ENCODE measurements at regions not wholly inside any gene's neighbourhood (a gene's known extent, or its start where the extent isn't known, plus 50 kb on each side); places are given as distances from the start of the nearest gene placed in this dataset.
"Not testable (repeated sequence)": the region's sequence is repeated elsewhere in the genome, so short reads cannot be mapped to it uniquely, and the experiment has no call there.

DNA sequence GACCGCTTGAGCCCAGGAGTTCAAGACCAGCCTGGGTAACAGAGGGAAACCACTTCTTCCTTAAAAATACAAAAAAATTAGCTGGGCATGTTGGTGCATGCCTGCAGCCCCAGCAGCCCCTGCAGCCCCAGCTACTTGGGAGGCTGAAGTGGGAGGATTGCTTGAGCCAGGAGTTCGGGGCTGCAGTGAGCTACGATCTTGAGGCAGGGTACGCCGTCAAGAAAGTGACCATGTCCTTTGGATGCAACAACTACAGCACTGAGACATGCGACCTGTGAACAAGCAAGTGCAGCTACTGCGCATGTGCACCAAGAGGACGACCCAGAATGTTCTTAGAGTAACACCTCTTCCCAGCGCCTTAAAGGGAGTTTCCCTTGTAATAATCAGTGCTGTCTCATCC is 66.6 kb upstream of the ZNF479 start:
- H3K4me3 Mint-ChIP-seq, result no peak overlapping the region
- no peak overlapping the region for H3K27ac Mint-ChIP-seq
- H3K27me3 Mint-ChIP-seq (ENCODE audit: low read depth), result no peaks in the 10 kb centered on the region
- DNase-seq (no peak), ATAC-seq (replicated peaks in 1 of 2) (no peak)
- no peaks in the 10 kb centered on the region for H3K4me1 Mint-ChIP-seq (ENCODE audit: low read depth)
- peaks cover 0 to 2% of the 10 kb centered on the region in 2 donors for H3K9me3 Mint-ChIP-seq
- H3K36me3 Mint-ChIP-seq (ENCODE audit: insufficient read depth in 2 of 2), result no peaks in the 10 kb centered on the region

DNA sequence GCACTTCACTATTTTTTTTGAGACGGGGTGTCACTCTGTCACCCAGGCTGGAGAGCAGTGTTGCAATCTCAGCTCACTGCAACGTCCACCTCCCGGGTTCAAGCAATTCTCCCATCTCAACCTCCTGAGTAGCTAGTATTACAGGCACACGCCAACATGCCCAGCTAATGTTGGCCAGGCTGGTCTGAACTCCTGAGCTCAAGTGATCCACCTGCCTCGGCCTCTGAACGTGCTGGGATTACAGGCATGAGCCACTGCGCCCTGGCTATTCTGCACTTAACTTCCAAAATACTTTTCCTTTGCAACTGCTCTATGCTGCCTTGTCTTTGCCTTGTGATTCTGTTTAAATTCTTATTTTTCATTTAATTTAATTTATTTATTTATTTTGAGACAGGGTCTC is 67.0 kb upstream of the ZNF479 start:
- Mint-ChIP-seq H3K4me1 (ENCODE audit: low read depth) (no peaks in the 10 kb centered on the region), H3K9me3 (peaks cover 0 to 2% of the 10 kb centered on the region in 2 donors), H3K4me3 (no peak overlapping the region), H3K27me3 (ENCODE audit: low read depth) (no peaks in the 10 kb centered on the region), H3K27ac (no peak overlapping the region), H3K36me3 (ENCODE audit: insufficient read depth in 2 of 2) (peaks cover 1 to 2% of the 10 kb centered on the region in 2 donors)
- ATAC-seq (replicated peaks in 1 of 2) (no peak), DNase-seq (no peak)

DNA sequence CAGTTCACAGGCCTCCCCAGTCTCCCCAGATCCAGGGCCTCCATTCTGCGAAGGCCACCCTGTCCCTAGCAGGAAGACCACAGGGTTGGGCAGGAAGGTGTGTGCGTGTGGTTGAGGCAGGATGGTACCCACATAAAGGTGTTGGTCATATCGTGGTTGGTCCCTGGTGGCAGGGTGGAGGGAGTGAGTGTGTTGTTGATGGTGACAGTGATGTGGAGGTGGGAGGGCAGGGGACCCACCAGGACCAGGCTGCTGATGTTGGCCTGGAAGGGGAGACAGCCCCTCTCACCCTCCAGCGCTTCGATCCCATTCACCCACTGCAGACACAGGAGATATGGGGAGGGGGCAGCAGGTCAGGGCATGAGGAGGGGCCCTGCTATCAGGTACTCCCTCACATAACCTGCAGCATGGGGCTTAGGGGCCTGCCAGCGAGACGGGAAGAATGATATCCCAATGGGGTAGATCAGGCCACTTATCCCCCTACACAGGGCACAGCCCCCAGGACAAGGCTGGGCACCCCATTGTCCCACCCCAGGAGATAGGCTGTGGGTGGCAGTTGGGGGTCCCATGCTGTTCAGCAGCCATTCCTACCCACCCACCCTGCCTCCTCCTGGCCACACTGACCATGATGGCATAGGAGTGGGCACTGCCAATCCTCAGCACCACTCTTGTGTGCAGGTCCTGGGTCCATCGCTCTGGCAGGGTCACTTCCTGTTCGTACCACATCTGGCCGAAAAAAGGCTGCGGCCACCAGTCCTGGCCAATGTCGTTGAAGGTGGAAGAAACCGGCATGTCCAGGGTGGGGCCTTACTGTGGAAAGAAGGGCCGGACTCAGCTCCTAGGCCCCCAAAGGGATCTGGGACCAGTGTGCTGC is 69.0 kb upstream of the ZNF479 start:
- Mint-ChIP-seq H3K4me3 (no peak overlapping the region), H3K4me1 (ENCODE audit: low read depth) (no peaks in the 10 kb centered on the region), H3K27ac (no peak overlapping the region), H3K9me3 (peaks cover 0 to 2% of the 10 kb centered on the region in 2 donors), H3K27me3 (ENCODE audit: low read depth) (no peaks in the 10 kb centered on the region), H3K36me3 (ENCODE audit: insufficient read depth in 2 of 2) (peaks cover 2 to 4% of the 10 kb centered on the region in 2 donors)
- DNase-seq, result no peak
- ATAC-seq (replicated peaks in 1 of 2), result no peak

DNA sequence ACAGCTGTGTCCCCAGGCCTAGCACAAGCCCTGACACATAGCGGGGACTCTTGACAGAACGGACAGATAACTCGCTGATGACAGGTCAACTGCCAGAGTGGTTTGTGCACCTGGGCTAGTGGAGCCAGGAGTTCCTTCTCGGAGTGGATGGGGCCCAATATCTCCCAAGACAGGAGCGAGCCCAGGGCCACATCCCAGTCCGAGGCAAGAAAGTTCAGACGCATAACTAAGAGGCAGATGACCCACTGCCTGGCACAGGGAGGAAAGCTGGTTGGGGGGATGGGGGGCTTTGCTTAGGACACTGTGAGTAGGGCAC is 69.6 kb upstream of the ZNF479 start:
- Mint-ChIP-seq H3K27me3 (ENCODE audit: low read depth) (no peaks in the 10 kb centered on the region), H3K27ac (no peak overlapping the region), H3K4me1 (ENCODE audit: low read depth) (no peaks in the 10 kb centered on the region)

DNA sequence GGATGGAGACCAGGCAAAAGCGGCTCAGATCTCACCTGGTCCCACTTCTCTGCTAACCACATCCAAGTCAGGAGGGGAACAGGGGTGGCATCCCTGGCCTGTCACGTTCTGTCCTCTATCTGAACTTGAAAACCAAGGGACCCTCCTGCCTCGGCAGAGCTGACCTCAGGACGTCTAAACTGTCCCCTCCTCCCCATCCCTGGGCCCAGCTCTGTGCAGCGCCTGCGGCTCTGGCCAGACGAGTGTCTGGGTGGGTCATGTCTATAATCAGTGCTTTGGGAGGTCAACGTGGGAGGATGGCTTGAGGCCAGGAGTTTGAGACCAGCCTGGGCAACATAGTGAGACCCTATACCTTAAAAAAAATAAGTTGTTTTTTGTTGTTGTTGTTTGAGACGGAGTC is 70.0 kb upstream of the ZNF479 start:
- H3K9me3 Mint-ChIP-seq, result peaks cover 3 to 4% of the 10 kb centered on the region in 2 donors

More for the DNA sequence above, 69.6 kb upstream of the ZNF479 start:
- DNase-seq (no peak), ATAC-seq (replicated peaks in 1 of 2) (no peak)
- Mint-ChIP-seq H3K4me3 (no peak overlapping the region), H3K9me3 (peaks cover 3 to 4% of the 10 kb centered on the region in 2 donors), H3K36me3 (ENCODE audit: insufficient read depth in 2 of 2) (peaks cover 3 to 4% of the 10 kb centered on the region in 2 donors)

DNA sequence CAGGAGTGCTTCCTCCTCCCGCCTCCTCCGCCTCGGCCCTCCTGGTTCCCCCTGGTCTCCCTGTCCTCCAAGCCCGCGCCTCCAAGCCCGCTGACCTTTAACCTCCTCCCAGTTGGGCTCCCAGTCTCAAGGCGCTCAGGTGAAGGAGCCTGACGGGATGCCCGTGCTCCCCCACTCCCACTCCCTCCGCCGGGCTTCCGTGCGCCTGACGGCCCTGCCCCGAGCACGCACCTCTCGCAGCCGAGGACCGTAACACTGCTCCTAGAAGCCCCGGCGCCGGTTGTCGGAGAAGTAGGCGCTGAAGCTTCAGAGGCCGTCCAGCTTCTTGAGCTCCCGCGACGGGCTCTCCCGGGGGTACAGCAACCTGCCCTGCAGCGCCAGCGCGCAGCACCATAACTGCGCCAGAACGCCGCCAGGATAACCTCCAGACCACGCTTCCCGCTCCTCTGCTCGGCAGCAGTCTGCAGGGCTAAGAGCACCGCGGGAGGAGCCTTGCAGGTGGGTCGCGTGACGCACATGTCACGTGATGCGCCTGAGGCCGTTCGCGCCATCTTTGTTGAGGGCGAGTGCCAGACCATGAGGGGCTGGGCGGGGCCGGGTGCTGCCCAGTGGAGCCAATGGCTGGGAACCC is 71.0 kb upstream of the ZNF479 start:
- no peak for DNase-seq
- no peaks in the 10 kb centered on the region for H3K4me1 Mint-ChIP-seq (ENCODE audit: low read depth)
- peaks cover 5 to 7% of the 10 kb centered on the region in 2 donors for H3K36me3 Mint-ChIP-seq (ENCODE audit: insufficient read depth in 2 of 2)
- no peak overlapping the region for H3K27ac Mint-ChIP-seq
- H3K4me3 Mint-ChIP-seq, result no peak overlapping the region
- no peaks in the 10 kb centered on the region for H3K27me3 Mint-ChIP-seq (ENCODE audit: low read depth)
- H3K9me3 Mint-ChIP-seq, result peaks cover 5 to 8% of the 10 kb centered on the region in 2 donors
- ATAC-seq (replicated peaks in 1 of 2), result no peak

More for the DNA sequence above, 70.0 kb upstream of the ZNF479 start:
- ATAC-seq (replicated peaks in 1 of 2) (no peak), DNase-seq (no peak)
- no peak overlapping the region for H3K4me3 Mint-ChIP-seq
- H3K27ac Mint-ChIP-seq, result no peak overlapping the region
- no peaks in the 10 kb centered on the region for H3K4me1 Mint-ChIP-seq (ENCODE audit: low read depth)
- peaks cover 3 to 4% of the 10 kb centered on the region in 2 donors for H3K36me3 Mint-ChIP-seq (ENCODE audit: insufficient read depth in 2 of 2)
- no peaks in the 10 kb centered on the region for H3K27me3 Mint-ChIP-seq (ENCODE audit: low read depth)

DNA sequence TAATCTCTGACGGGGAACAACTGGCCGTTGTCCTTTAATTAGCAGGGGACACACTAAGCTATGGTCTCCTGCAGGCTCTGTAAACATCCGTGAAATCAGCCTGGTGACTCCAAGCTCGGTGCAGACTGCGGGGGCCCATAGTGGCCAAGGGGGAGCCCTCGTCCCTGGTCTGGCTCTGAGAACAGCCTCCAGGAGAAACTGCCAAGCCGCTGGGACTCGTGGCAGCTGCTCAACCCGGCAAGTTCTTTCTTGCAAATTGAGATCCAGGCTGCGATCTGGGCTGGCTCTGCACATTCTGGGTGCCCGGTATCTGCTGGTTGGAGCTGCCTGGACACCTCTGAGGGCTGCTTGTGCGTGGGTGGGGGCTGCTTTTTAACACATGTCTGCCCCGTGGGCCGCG is 71.6 kb upstream of the ZNF479 start:
- not testable (repeated sequence) for H3K27ac Mint-ChIP-seq; ATAC-seq (replicated peaks in 1 of 2); DNase-seq; H3K4me1 Mint-ChIP-seq (ENCODE audit: low read depth); H3K36me3 Mint-ChIP-seq (ENCODE audit: insufficient read depth in 2 of 2); H3K4me3 Mint-ChIP-seq; H3K27me3 Mint-ChIP-seq (ENCODE audit: low read depth)
- peaks cover 9 to 10% of the 10 kb centered on the region in 2 donors for H3K9me3 Mint-ChIP-seq

DNA sequence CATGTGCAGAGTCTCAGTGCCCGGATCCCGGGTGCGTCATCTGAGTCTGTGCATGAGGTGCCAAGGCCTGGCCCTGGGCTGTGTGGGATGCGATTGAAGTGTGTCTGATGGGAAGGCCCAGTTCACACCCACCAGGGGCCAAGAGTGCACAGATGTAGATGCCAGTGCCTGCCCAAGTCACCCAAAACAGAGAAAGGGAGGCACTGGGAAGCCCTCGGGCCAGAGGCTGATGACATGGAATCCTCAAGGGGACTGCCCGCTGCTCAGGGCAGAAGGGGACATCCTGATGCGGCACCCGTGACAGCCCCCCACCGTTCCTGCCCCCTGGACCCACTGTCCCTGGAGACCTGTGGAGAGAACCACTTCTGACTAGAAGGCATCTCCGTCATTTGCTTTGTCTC is 72.2 kb upstream of the ZNF479 start:
- H3K9me3 Mint-ChIP-seq, result peaks cover 11 to 13% of the 10 kb centered on the region in 2 donors
- no peak overlapping the region for H3K4me3 Mint-ChIP-seq
- H3K36me3 Mint-ChIP-seq (ENCODE audit: insufficient read depth in 2 of 2), result peaks cover 9 to 14% of the 10 kb centered on the region in 2 donors
- H3K4me1 Mint-ChIP-seq (ENCODE audit: low read depth), result no peaks in the 10 kb centered on the region
- no peak for DNase-seq
- ATAC-seq (replicated peaks in 1 of 2), result no peak
- no peak overlapping the region for H3K27ac Mint-ChIP-seq
- H3K27me3 Mint-ChIP-seq (ENCODE audit: low read depth), result no peaks in the 10 kb centered on the region

DNA sequence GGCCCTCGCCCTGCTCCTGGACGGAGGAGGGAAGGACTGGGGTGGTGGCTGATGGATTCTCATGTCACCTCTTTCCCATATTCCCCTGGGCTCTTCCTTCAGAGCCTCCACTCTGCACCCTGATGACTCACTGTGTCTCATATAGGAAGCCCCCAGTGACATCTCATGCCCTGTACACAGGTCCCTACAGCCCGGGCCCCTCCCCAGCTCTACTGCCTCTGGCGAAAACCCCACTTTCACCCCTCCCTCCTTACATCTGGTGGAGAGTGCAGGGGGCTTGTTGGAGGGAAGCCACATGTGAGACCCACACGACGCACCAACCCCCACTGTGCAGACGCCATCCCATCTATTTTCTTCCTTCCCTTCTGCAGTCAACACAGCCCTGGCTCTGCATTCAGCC is 72.8 kb upstream of the ZNF479 start:
- Mint-ChIP-seq H3K4me3 (no peak overlapping the region), H3K4me1 (ENCODE audit: low read depth) (no peaks in the 10 kb centered on the region), H3K36me3 (ENCODE audit: insufficient read depth in 2 of 2) (peaks cover 11 to 14% of the 10 kb centered on the region in 2 donors), H3K9me3 (peaks cover 11 to 13% of the 10 kb centered on the region in 2 donors), H3K27ac (no peak overlapping the region), H3K27me3 (ENCODE audit: low read depth) (no peaks in the 10 kb centered on the region)
- DNase-seq (no peak), ATAC-seq (replicated peaks in 1 of 2) (no peak)

DNA sequence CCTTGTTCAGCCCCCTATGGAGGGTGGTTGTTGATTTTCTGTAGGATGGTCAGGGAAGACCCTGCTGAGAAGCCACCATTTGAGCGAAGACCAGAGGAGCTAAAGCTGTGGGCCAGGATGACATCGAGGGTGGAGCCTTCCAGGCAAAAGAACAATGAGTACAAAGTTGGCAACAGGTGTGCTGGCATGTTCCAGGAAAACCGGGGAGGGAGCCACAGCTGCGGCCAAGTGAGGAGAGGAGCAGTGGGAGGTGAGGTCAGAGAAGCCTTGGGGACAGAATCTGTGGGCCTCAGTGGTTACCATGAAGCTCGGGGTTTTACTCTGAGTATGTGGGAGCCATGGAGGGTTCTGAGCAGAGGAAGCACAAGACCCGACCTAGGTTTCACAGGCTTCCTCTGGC is 75.6 kb upstream of the ZNF479 start:
- H3K36me3 Mint-ChIP-seq (ENCODE audit: insufficient read depth in 2 of 2), result peaks cover 11 to 17% of the 10 kb centered on the region in 2 donors
- H3K27me3 Mint-ChIP-seq (ENCODE audit: low read depth), result no peaks in the 10 kb centered on the region
- ATAC-seq (replicated peaks in 1 of 2) (no peak), DNase-seq (no peak)
- H3K9me3 Mint-ChIP-seq, result peaks cover 11 to 13% of the 10 kb centered on the region in 2 donors
- H3K4me1 Mint-ChIP-seq (ENCODE audit: low read depth), result no peaks in the 10 kb centered on the region
- no peak overlapping the region for H3K27ac Mint-ChIP-seq
- H3K4me3 Mint-ChIP-seq, result no peak overlapping the region

DNA sequence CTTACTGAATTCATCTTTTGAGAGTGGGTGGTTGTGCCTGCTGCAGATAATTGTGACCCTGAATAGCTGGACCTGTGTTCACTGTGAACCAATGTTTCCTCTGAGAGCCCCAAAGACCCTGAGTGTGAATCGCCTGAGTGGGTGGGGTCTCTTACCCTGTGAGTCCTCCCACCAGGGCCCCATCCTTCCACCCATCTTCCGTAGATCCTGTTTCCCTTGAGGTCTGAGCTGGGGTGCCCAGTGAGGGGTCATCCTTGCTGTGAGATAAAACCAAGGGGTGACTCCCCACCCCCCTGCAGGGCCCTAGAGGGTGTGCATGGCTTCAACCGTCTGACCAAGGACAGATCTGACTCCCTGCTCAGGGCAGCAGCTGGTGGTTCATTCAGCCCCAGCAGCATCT is 78.0 kb upstream of the ZNF479 start:
- no peak overlapping the region for H3K4me3 Mint-ChIP-seq
- no peaks in the 10 kb centered on the region for H3K4me1 Mint-ChIP-seq (ENCODE audit: low read depth)
- no peak overlapping the region for H3K27ac Mint-ChIP-seq
- peaks cover 9 to 13% of the 10 kb centered on the region in 2 donors for H3K36me3 Mint-ChIP-seq (ENCODE audit: insufficient read depth in 2 of 2)
- ATAC-seq (replicated peaks in 1 of 2), result no peak
- peaks cover 14 to 15% of the 10 kb centered on the region in 2 donors for H3K9me3 Mint-ChIP-seq
- no peak for DNase-seq
- no peaks in the 10 kb centered on the region for H3K27me3 Mint-ChIP-seq (ENCODE audit: low read depth)

DNA sequence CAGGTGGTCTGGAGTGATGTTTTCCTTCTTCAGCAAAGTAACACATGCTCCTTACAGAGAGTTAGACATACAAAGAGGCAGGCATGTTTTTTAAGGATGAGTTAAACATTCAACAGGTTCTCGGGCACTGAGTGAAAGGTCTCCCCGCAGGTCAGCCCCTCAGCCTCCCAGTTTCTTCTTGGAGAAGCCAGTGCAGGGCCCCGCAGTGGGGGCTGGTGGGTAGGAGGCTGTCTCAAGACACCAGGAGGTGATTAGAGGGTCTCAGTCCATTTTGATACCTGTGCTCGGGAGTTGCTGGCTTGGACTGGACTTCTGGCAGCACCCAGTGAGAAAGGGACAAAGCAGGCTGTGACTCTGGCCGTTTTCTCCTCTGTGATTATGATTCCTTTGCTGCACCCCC is 78.6 kb upstream of the ZNF479 start:
- ATAC-seq (replicated peaks in 1 of 2), result no peak
- peaks cover 11 to 19% of the 10 kb centered on the region in 2 donors for H3K36me3 Mint-ChIP-seq (ENCODE audit: insufficient read depth in 2 of 2)
- no peak overlapping the region for H3K27ac Mint-ChIP-seq
- H3K4me3 Mint-ChIP-seq, result no peak overlapping the region
- no peaks in the 10 kb centered on the region for H3K27me3 Mint-ChIP-seq (ENCODE audit: low read depth)
- DNase-seq, result no peak
- peaks cover 18 to 21% of the 10 kb centered on the region in 2 donors for H3K9me3 Mint-ChIP-seq
- no peaks in the 10 kb centered on the region for H3K4me1 Mint-ChIP-seq (ENCODE audit: low read depth)

DNA sequence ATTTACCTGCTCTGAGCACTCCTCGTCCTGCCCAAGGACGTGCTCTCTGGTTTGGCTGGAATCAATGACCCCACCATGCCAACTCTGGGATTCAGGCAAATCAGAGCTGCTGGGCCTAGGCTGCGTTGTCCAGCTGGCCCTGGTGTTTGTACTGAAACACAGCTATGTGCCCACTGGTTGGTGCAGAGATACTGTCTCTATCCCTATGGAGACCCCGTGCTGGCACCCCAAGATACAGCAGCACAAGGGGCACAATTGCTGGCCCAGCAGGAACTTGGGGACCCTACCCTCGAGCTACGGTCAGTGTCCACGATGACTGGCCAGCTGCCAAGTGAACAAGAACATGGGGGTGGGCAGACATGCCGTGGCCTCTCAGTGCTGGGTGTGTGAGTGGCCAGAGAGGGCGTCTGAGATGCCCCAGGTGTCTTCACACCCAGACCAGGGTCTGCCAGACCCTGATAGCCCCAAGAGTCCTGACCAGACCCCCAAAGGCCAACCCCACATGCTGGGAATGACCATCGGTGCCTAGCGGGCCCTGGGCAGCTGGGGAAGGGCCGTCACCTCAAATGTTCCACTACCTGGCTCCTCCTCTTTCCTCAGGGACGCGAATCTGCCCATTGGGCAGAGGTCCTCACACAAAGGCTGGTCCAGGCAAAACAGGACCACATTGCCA is 79.3 kb upstream of the ZNF479 start:
- Mint-ChIP-seq H3K27me3 (ENCODE audit: low read depth) (no peaks in the 10 kb centered on the region), H3K27ac (no peak overlapping the region), H3K36me3 (ENCODE audit: insufficient read depth in 2 of 2) (peaks cover 14 to 25% of the 10 kb centered on the region in 2 donors), H3K4me1 (ENCODE audit: low read depth) (no peaks in the 10 kb centered on the region), H3K4me3 (no peak overlapping the region), H3K9me3 (peaks cover 22 to 24% of the 10 kb centered on the region in 2 donors)
- no peak for DNase-seq
- ATAC-seq (replicated peaks in 1 of 2), result no peak
